DOHH2 (cell line): ENCODE measurements at regions not wholly inside any gene's neighbourhood (a gene's known extent, or its start where the extent isn't known, plus 50 kb on each side); places are given as distances from the start of the nearest gene placed in this dataset.

ENCODE experiments used
- H3F3A ChIP-seq: fragments of 200-600 bp; sonication (generic), shearing (Covaris generic); 2 replicates; pipeline ENCODE4 v1.6.0; 2016; ENCODE audit warnings: antibody characterized with exemption, mild to moderate bottlenecking; ENCODE audit not compliant: control insufficient read depth, insufficient read depth
- H3K27ac ChIP-seq: fragments of 200-600 bp; sonication (generic); 2 replicates; pipeline ENCODE4 v1.5.1; 2014; ENCODE audit warnings: low read depth, mild to moderate bottlenecking, low read length, moderate library complexity
- H3K27me3 ChIP-seq: fragments of 200-600 bp; sonication (generic); 2 replicates; pipeline ENCODE4 v1.6.1; 2014; ENCODE audit warnings: mild to moderate bottlenecking, low read length, mixed read lengths; ENCODE audit not compliant: control insufficient read depth
- H3K36me3 ChIP-seq: fragments of 200-600 bp; sonication (generic); 2 replicates; pipeline ENCODE4 v1.6.1; 2014; ENCODE audit warnings: mild to moderate bottlenecking, low read length, moderate library complexity, mixed read lengths; ENCODE audit not compliant: control insufficient read depth
- H3K4me1 ChIP-seq: fragments of 200-600 bp; sonication (generic); 2 replicates; pipeline ENCODE4 v1.6.1; 2014; ENCODE audit warnings: mild to moderate bottlenecking, low read length, mixed read lengths; ENCODE audit not compliant: control insufficient read depth
- H3K4me2 ChIP-seq: fragments of 200-600 bp; sonication (generic); 2 replicates; pipeline ENCODE4 v1.6.0; 2014; ENCODE audit warnings: mild to moderate bottlenecking, low read length, moderate library complexity
- H3K4me3 ChIP-seq: fragments of 200-600 bp; sonication (generic); 2 replicates; pipeline ENCODE4 v1.5.1; 2014; ENCODE audit warnings: mild to moderate bottlenecking, low read length, mixed read lengths
- H3K79me2 ChIP-seq: fragments of 200-600 bp; sonication (generic); 2 replicates; pipeline ENCODE4 v1.6.1; 2014; ENCODE audit warnings: mild to moderate bottlenecking, low read length, mixed read lengths; ENCODE audit not compliant: control insufficient read depth
- H3K9me2 ChIP-seq: fragments of 200-600 bp; sonication (generic); replicated peaks from 2 replicates; pipeline ENCODE4 v1.6.1; 2014; ENCODE audit warnings: mild to moderate bottlenecking, low read length, mixed read lengths; ENCODE audit not compliant: control insufficient read depth
- H3K9me3 ChIP-seq: fragments of 200-600 bp; sonication (generic); 2 replicates; pipeline ENCODE4 v1.6.1; 2014; ENCODE audit warnings: antibody characterized with exemption, low read length, mixed read lengths; ENCODE audit not compliant: control insufficient read depth, insufficient read depth
- H4K20me1 ChIP-seq: fragments of 200-600 bp; sonication (generic); 2 replicates; pipeline ENCODE4 v1.6.0; 2014; ENCODE audit warnings: low read depth, mild to moderate bottlenecking, antibody characterized with exemption, low read length, moderate library complexity; ENCODE audit not compliant: control insufficient read depth, insufficient read depth
- CTCF ChIP-seq: fragments of 200-600 bp; sonication (generic); IDR thresholded peaks from one replicate; pipeline ENCODE4 v1.5.1; 2014; ENCODE audit warnings: antibody characterized with exemption, mild to moderate bottlenecking, low read depth, low read length; ENCODE audit not compliant: poor library complexity, severe bottlenecking
- EZH2phosphoT487 ChIP-seq: fragments of 200-600 bp; sonication (generic); IDR thresholded peaks from 2 replicates; pipeline ENCODE4 v1.6.1; 2017; ENCODE audit warnings: borderline replicate concordance, mild to moderate bottlenecking, antibody characterized with exemption, low read length, moderate library complexity, mixed read lengths

GRCh38 chr4:3683077-3683743 is 83.0 kb upstream of the ADRA2C start:
- Histone ChIP-seq H3K4me3 (no peak overlapping the region), H3K4me2 (no peak overlapping the region), H3K4me1 (peaks cover 4% of the 10 kb centered on the region; the same call in 1 of the 2 replicates), H4K20me1 (no peaks in the 10 kb centered on the region), H3K36me3 (no peaks in the 10 kb centered on the region), H3K9me2 (no peaks in the 10 kb centered on the region), H3F3A (no peaks in the 10 kb centered on the region), H3K9me3 (no peaks in the 10 kb centered on the region), H3K79me2 (no peaks in the 10 kb centered on the region), H3K27me3 (no peaks in the 10 kb centered on the region), H3K27ac (no peak overlapping the region)
- TF ChIP-seq EZH2phosphoT487 (no peak), CTCF (no peak)

- TF ChIP-seq EZH2phosphoT487 (no peak), CTCF (no peak)
- Histone ChIP-seq H3K79me2 (no peaks in the 10 kb centered on the region), H3K36me3 (no peaks in the 10 kb centered on the region), H3K9me2 (no peaks in the 10 kb centered on the region), H3K4me1 (peaks cover 9% of the 10 kb centered on the region; the same call in 1 of the 2 replicates), H3K27ac (no peak overlapping the region), H4K20me1 (no peaks in the 10 kb centered on the region), H3K4me3 (no peak overlapping the region), H3K9me3 (no peaks in the 10 kb centered on the region), H3K27me3 (no peaks in the 10 kb centered on the region), H3F3A (no peaks in the 10 kb centered on the region), H3K4me2 (no peak overlapping the region)
These were observed 83.7 kb upstream of the ADRA2C start for GRCh38 chr4:3682236-3683076.

GRCh38 chr4:3681191-3681590 is 85.0 kb upstream of the ADRA2C start:
- Histone ChIP-seq H3K4me2 (no peak overlapping the region), H3K27ac (no peak overlapping the region), H3K9me3 (no peaks in the 10 kb centered on the region), H3K4me1 (peaks cover 12% of the 10 kb centered on the region; the same call in 1 of the 2 replicates), H3K27me3 (no peaks in the 10 kb centered on the region), H3F3A (no peaks in the 10 kb centered on the region), H3K79me2 (no peaks in the 10 kb centered on the region), H3K9me2 (no peaks in the 10 kb centered on the region), H3K36me3 (no peaks in the 10 kb centered on the region), H3K4me3 (no peak overlapping the region), H4K20me1 (no peaks in the 10 kb centered on the region)
- TF ChIP-seq CTCF (no peak), EZH2phosphoT487 (no peak)
